ENCODE measurements at regions not wholly inside any gene's neighbourhood (a gene's known extent, or its start where the extent isn't known, plus 50 kb on each side); places are given as distances from the start of the nearest gene placed in this dataset.

GRCh38 chr5:167821669-167822068, 469.8 kb upstream of the WWC1 start:
- Mint-ChIP-seq H3K36me3 (no peaks in the 10 kb centered on the region), H3K27ac (no peak overlapping the region), H3K9me3 (peaks cover 0 to 3% (median 0%) of the 10 kb centered on the region in 7 donors), H3K27me3 (ENCODE audit: low read depth in 3 of 3) (peaks cover 0 to 7% (median 4%) of the 10 kb centered on the region in 3 donors), H3K4me1 (peaks cover 3% of the 10 kb centered on the region), H3K4me3 (no peak overlapping the region)
- Histone ChIP-seq H3K9ac (ENCODE audit: insufficient read depth, low read length, poor library complexity, severe bottlenecking) (no peak overlapping the region), H3K4me3 (replicated peaks in 1 of 3; ENCODE audit: low read depth in 2 of 3, low read length in 3 of 3) (no peak overlapping the region), H3K4me2 (replicated peaks; ENCODE audit: extremely low read depth, low read length, poor library complexity, severe bottlenecking) (no peak overlapping the region), H3K9me3 (replicated peaks in 1 of 2; ENCODE audit: control insufficient read depth in 1 of 2, insufficient read depth in 1 of 2, low read length in 2 of 2) (no peaks in the 10 kb centered on the region), H3K36me3 (replicated peaks in 1 of 2; ENCODE audit: control insufficient read depth in 1 of 2, insufficient read depth in 2 of 2, low read length in 2 of 2) (no peaks in the 10 kb centered on the region), H4K20me1 (ENCODE audit: insufficient read depth, low read length) (no peaks in the 10 kb centered on the region), H3K27me3 (ENCODE audit: control insufficient read depth in 2 of 2, insufficient read depth in 2 of 2, low read length in 2 of 2) (no peaks in the 10 kb centered on the region), H3K79me2 (ENCODE audit: insufficient read depth, low read length) (no peaks in the 10 kb centered on the region), H3K27ac (ENCODE audit: low read depth in 1 of 2, low read length in 2 of 2) (no peak overlapping the region), H2AFZ (ENCODE audit: insufficient read depth, low read depth, low read length, poor library complexity, severe bottlenecking) (no peak overlapping the region), H3K4me1 (ENCODE audit: control insufficient read depth in 1 of 2, insufficient read depth in 2 of 2, low read length in 2 of 2) (peaks cover 3 to 4% of the 10 kb centered on the region in 2 donors)
- DNase-seq, result no peak
- intact Hi-C loops (cut with micrococcal nuclease), result loop anchor here in 1 of 2 donors (10.0 kb wide), 1 partner anchor 97 kb away; no protein-coding TSS in a partner anchor
- no CpG with 5 or more reads among the region's 4 CpGs for WGBS (ENCODE audit: insufficient coverage)
- TF ChIP-seq CTCF (IDR thresholded peaks at IDR 0.05), result no peak

- Histone ChIP-seq H3K4me2 (replicated peaks; ENCODE audit: extremely low read depth, low read length, poor library complexity, severe bottlenecking) (no peak overlapping the region), H3K4me3 (replicated peaks in 1 of 3; ENCODE audit: low read depth in 2 of 3, low read length in 3 of 3) (no peak overlapping the region), H3K79me2 (ENCODE audit: insufficient read depth, low read length) (no peaks in the 10 kb centered on the region), H3K4me1 (ENCODE audit: control insufficient read depth in 1 of 2, insufficient read depth in 2 of 2, low read length in 2 of 2) (no peaks in the 10 kb centered on the region), H3K36me3 (replicated peaks in 1 of 2; ENCODE audit: control insufficient read depth in 1 of 2, insufficient read depth in 2 of 2, low read length in 2 of 2) (no peaks in the 10 kb centered on the region), H3K9ac (ENCODE audit: insufficient read depth, low read length, poor library complexity, severe bottlenecking) (no peak overlapping the region), H3K27ac (ENCODE audit: low read depth in 1 of 2, low read length in 2 of 2) (no peak overlapping the region), H4K20me1 (ENCODE audit: insufficient read depth, low read length) (no peaks in the 10 kb centered on the region), H2AFZ (ENCODE audit: insufficient read depth, low read depth, low read length, poor library complexity, severe bottlenecking) (no peak overlapping the region), H3K27me3 (ENCODE audit: control insufficient read depth in 2 of 2, insufficient read depth in 2 of 2, low read length in 2 of 2) (no peaks in the 10 kb centered on the region), H3K9me3 (replicated peaks in 1 of 2; ENCODE audit: control insufficient read depth in 1 of 2, insufficient read depth in 1 of 2, low read length in 2 of 2) (no peaks in the 10 kb centered on the region)
- Mint-ChIP-seq H3K27ac (no peak overlapping the region), H3K4me1 (no peaks in the 10 kb centered on the region), H3K27me3 (ENCODE audit: low read depth in 3 of 3) (peaks cover 2 to 9% (median 4%) of the 10 kb centered on the region in 3 donors), H3K9me3 (peaks cover 0 to 3% (median 0%) of the 10 kb centered on the region in 7 donors), H3K36me3 (no peaks in the 10 kb centered on the region), H3K4me3 (no peak overlapping the region)
- intact Hi-C loops (cut with micrococcal nuclease), result loop anchor here in 1 of 2 donors (10.0 kb wide), 1 partner anchor 97 kb away; no protein-coding TSS in a partner anchor
- TF ChIP-seq CTCF (IDR thresholded peaks at IDR 0.05), result no peak
- WGBS (ENCODE audit: insufficient coverage), result no CpG with 5 or more reads among the region's 4 CpGs
- DNase-seq, result no peak
Measured at GRCh38 chr5:167822241-167822640, 469.2 kb upstream of the WWC1 start.

All from CD14-positive monocyte (primary cell).